Left ventricle myocardium superior (tissue), 1 donor: ENCODE measurements at regions not wholly inside any gene's neighbourhood (a gene's known extent, or its start where the extent isn't known, plus 50 kb on each side); places are given as distances from the start of the nearest gene placed in this dataset.
"Not testable (repeated sequence)": the region's sequence is repeated elsewhere in the genome, so short reads cannot be mapped to it uniquely, and the experiment has no call there.

Experiments
- ATAC-seq: fragments of 200-7000 bp; cut with Tn5 transposase; one replicate; pipeline ENCODE4 v1.9.1; 2020; ENCODE audit warnings: mild to moderate bottlenecking, moderate library complexity
- DNase-seq: peaks from one replicate; pipeline ENCODE4 v3.0.0-alpha.2; 2020
- intact Hi-C: fragments of 100-400 bp; cut with micrococcal nuclease; formaldehyde crosslinking; loops from one replicate; pipeline ENCODE4 v1.11.0; 2022
- donor health status: DM: no; HTN: yes; CAD: no; lungs with severe emphysema.

DNA sequence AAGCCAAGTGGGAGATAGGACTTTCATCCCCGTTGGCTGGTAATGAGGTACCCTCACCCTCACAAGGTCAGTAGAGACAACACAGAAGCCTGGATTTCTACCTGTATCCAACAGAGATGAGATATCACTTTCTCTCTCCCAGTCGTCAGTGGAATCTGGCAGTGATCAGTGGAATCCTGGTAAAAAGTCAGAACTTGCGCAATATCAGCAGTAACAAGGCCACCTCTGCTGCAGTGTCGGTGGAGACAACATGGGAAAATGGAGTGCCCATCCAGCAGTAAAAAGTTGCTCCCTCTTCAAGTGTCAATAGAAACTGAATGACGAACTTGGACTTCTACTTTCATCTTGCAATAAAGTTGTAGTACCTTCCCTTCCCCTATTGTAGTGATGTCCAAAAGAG, 615.9 kb downstream of the ETS1 start:
- DNase-seq, result no peak
- intact Hi-C loops, result no loop called here
- ATAC-seq, result no peak

- ATAC-seq, result no peak
- no peak for DNase-seq
- intact Hi-C loops, result no loop called here
Measured at GRCh38 chr11:127966821-127967220, 620.5 kb downstream of the ETS1 start.

DNA sequence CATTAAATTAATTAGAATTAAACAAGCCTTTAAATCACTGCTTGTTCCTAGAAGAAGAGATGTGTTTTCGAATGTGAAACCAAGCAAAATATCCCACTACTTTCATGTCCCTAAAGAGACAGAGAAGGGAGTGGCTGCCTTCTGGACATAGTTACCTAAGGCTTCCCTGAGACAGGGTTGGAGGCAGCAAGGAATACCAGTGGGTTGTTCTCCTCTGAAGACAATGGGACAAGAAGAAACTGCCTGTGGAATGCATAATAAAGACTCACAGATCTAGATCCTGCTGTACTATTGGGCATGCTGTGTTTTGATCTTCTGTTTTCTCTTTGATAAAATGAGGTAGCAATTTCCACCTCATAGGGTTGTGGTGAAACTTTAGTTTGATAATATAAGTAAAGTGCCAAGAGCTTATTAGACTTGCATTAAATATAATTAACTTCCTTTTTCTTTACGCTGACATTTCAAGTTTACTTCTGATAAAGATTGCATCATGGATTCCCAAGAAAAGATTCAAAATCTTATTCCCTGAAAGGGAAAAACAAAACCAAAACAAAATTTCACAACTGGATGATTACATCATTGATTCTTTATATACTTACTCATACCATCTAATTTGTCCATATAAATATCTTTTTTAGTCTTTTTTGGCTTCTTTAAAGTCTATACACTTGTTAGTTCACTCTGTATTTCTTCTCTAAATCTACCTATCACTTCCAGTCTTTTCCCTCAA, 621.3 kb downstream of the ETS1 start:
- intact Hi-C loops, result no loop called here
- DNase-seq (no peak), ATAC-seq (no peak)

DNA sequence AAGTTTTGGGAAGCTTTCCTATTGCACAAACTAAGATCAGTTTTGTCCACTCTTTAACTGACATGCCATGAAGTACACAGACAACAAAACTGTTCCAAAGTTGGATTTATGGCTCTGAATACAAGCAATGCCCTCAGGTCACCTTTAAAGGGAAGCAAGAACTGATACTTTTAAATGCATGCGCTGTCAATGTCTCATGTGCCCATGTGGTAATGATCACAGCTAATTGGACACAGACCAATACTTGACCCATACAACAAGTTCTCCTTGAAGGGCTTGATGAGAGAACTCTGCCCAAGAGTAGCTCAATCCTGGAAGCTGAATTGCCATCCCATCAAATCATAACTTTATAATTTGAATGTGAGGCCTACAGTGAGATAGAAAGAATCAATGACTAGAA, 624.9 kb downstream of the ETS1 start:
- no peak for DNase-seq
- intact Hi-C loops, result no loop called here
- no peak for ATAC-seq

DNA sequence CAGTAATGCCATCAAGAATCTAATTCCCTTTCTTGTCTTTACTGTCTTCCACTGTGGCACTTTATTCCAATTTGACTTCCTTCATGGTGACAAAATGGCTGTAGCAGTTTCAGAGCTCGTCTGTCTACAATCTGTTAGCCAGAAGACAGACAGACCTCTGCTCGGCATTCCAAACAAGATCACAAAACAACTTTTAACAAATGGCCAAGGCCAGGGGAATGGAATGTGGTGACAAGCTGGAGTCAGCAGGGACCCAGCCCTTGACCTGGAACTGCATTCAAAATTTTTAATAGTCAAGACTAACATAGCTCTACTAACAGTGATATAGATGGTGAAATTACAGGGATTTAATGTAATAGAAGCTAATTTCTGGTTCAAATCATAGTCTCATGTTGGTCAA, 637.2 kb downstream of the ETS1 start:
- ATAC-seq, result no peak
- intact Hi-C loops, result no loop called here

GRCh38 chr11:127943763-127944162, 643.6 kb downstream of the ETS1 start:
- ATAC-seq (no peak), DNase-seq (no peak)
- intact Hi-C loops, result no loop called here

More for the DNA sequence above, 637.2 kb downstream of the ETS1 start:
- DNase-seq, result no peak

GRCh38 chr11:127943152-127943551, 644.2 kb downstream of the ETS1 start:
- intact Hi-C loops, result no loop called here
- DNase-seq (no peak), ATAC-seq (no peak)

DNA sequence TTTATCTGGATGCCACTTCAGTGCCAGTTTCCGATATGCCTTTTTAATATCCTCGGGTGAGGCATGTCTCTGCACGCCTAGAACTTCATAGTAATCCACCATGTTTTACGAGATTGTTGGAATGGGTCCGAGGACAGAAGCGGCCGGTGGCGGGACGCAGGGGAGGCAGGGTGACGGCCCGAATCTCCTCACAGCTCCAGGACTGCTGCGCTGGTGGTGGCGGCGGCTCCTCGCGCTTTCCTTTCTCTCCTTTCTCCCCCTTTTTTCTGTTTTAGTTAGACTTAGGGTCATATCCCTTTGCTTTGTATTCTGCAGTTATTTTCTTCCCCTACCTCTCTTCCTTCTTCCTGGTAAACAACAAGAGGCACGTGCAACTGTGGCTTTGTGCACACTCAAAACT, 645.8 kb downstream of the ETS1 start:
- not testable (repeated sequence) for DNase-seq

GRCh38 chr11:127939000-127939399, 648.4 kb downstream of the ETS1 start:
- DNase-seq (no peak), ATAC-seq (no peak)
- intact Hi-C loops, result no loop called here

More for the DNA sequence above, 645.8 kb downstream of the ETS1 start:
- ATAC-seq, intact Hi-C loops: not testable (repeated sequence)

- intact Hi-C loops, result no loop called here
- ATAC-seq (no peak), DNase-seq (no peak)
Measured at GRCh38 chr11:127935081-127935480, 652.3 kb downstream of the ETS1 start.

GRCh38 chr11:127933961-127934360, 653.4 kb downstream of the ETS1 start:
- intact Hi-C loops, result not testable (repeated sequence)

DNA sequence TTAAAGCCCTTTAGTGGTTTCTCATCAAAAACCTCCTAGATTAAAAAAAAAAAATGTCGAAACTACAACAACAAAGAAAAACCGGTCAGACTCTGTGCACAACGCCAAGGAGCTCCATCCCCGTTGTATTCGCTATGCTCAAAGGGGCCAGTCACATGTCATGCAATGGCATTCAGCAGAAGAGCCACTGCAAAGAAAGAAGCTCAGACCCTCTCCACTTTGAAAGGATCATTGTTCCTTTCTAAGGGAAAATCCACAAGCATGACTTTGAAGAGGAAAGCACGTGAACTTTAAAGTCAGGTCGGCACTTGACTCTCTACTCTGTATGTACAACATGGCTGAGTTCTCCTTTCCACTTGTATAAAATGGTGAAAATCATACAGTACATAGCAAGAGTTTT, 655.6 kb downstream of the ETS1 start:
- DNase-seq (no peak), ATAC-seq (no peak)
- intact Hi-C loops, result no loop called here

More at GRCh38 chr11:127933961-127934360, 653.4 kb downstream of the ETS1 start:
- not testable (repeated sequence) for DNase-seq, ATAC-seq

- ATAC-seq, result no peak
- intact Hi-C loops, result no loop called here
- no peak for DNase-seq
Measured at GRCh38 chr11:127926721-127927120, 660.6 kb downstream of the ETS1 start.

GRCh38 chr11:127925475-127925874, 661.9 kb downstream of the ETS1 start:
- DNase-seq (no peak), ATAC-seq (no peak)
- intact Hi-C loops, result no loop called here

- no peak for DNase-seq
- ATAC-seq, result no peak
- intact Hi-C loops, result no loop called here
Measured at GRCh38 chr11:127919206-127920000, 668.0 kb downstream of the ETS1 start.

DNA sequence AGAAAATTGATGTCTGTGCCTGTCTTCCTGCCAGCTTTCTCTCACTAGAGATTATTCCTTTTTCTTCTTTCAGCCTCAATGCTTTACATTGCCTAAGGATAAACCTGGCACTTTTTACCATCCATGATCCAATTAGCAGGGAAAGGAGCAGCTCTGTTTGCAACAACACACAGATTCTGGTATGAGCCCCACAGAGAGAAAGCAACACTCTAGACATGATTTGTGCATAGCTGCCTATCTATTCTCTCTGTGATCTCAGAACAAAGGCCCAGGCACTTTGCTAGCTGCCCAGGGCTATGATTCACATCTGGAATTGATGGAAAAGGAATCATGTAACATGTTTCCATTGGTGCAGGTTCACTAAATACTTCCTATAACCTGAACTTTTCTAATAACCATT, 685.0 kb downstream of the ETS1 start:
- no peak for DNase-seq
- intact Hi-C loops, result no loop called here
- no peak for ATAC-seq

GRCh38 chr11:127898422-127899365, 688.7 kb downstream of the ETS1 start:
- ATAC-seq (no peak), DNase-seq (no peak)
- intact Hi-C loops, result no loop called here

GRCh38 chr11:127895776-127896175, 691.6 kb downstream of the ETS1 start:
- DNase-seq (no peak), ATAC-seq (no peak)
- intact Hi-C loops, result no loop called here

- DNase-seq (no peak), ATAC-seq (no peak)
- intact Hi-C loops, result no loop called here
Measured at GRCh38 chr11:127894316-127894715, 693.0 kb downstream of the ETS1 start.
